Hepatocyte (in vitro differentiated cells): ENCODE measurements at regions not wholly inside any gene's neighbourhood (a gene's known extent, or its start where the extent isn't known, plus 50 kb on each side); places are given as distances from the start of the nearest gene placed in this dataset.

Source experiments
- EZH2 ChIP-seq: fragments of 200-600 bp; sonication (generic); IDR thresholded peaks from 2 replicates; pipeline ENCODE4 v1.6.1; 2016; ENCODE audit warnings: antibody characterized with exemption, mild to moderate bottlenecking, borderline replicate concordance
- EZH2phosphoT487 ChIP-seq: fragments of 200-600 bp; sonication (generic); IDR thresholded peaks from one replicate; pipeline ENCODE4 v1.6.1; 2018; ENCODE audit warnings: antibody characterized with exemption, mild to moderate bottlenecking, low read depth, moderate library complexity; ENCODE audit not compliant: unreplicated experiment, severe bottlenecking
- TF ChIP-seq, protein P1 (sequence below): fragments of 200-600 bp; sonication (generic); IDR thresholded peaks from 2 replicates; pipeline ENCODE4 v1.5.1; 2016; ENCODE audit warnings: antibody characterized with exemption, mild to moderate bottlenecking; ENCODE audit not compliant: poor library complexity

- TF ChIP-seq, protein P1, sequence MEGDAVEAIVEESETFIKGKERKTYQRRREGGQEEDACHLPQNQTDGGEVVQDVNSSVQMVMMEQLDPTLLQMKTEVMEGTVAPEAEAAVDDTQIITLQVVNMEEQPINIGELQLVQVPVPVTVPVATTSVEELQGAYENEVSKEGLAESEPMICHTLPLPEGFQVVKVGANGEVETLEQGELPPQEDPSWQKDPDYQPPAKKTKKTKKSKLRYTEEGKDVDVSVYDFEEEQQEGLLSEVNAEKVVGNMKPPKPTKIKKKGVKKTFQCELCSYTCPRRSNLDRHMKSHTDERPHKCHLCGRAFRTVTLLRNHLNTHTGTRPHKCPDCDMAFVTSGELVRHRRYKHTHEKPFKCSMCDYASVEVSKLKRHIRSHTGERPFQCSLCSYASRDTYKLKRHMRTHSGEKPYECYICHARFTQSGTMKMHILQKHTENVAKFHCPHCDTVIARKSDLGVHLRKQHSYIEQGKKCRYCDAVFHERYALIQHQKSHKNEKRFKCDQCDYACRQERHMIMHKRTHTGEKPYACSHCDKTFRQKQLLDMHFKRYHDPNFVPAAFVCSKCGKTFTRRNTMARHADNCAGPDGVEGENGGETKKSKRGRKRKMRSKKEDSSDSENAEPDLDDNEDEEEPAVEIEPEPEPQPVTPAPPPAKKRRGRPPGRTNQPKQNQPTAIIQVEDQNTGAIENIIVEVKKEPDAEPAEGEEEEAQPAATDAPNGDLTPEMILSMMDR, result no peak
- TF ChIP-seq EZH2phosphoT487 (no peak), EZH2 (no peak)
Observed at GRCh38 chr2:61742955-61743354, 110.9 kb downstream of the FAM161A start.
